Muscle of arm (tissue), 1 donor: ENCODE measurements at regions not wholly inside any gene's neighbourhood (a gene's known extent, or its start where the extent isn't known, plus 50 kb on each side); places are given as distances from the start of the nearest gene placed in this dataset.

Source experiments
- DNase-seq: peaks from one replicate; pipeline ENCODE4 v3.0.0-alpha.2; 2013

DNA sequence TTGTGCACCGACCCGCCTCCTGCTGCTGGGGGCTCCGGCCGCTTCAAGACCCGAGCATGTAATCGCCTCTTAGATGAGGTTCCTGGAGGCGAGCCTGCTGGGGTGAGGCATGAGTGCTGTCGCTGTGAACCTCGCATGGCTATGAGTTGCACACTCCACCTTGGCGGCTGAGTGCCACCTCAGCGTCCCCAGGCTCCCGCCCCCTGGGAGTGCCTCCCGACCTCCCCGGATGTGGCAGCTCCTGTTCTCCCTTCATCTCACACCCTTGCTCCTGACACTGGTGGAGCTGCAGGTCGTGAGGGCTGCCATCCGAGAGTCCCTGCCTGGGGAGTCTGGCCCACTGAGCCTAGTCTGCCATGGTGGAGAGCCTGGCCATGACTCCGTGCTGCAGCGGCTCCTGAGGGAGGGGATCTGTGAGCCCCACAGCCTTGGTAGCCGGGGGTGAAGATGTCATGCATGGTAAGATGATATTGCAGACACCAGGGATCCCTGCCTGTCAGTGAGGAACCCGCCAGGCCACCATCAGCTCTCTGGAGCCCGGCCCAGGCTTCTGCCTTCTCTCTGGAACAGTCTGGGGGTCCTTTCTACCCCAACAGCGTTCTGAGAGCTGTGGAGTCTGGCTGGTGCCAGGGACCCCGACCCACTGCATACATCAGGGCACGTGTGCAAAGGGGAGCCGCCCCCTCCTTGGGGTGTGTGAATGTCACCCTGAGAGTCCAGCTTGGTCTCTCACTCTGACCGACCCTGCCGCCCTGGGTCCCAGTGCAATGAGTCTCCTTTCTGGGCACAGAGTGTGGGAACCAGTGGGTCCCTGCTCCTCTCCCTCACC is 61.6 kb upstream of the HS6ST1 start:
- DNase-seq: no peak

DNA sequence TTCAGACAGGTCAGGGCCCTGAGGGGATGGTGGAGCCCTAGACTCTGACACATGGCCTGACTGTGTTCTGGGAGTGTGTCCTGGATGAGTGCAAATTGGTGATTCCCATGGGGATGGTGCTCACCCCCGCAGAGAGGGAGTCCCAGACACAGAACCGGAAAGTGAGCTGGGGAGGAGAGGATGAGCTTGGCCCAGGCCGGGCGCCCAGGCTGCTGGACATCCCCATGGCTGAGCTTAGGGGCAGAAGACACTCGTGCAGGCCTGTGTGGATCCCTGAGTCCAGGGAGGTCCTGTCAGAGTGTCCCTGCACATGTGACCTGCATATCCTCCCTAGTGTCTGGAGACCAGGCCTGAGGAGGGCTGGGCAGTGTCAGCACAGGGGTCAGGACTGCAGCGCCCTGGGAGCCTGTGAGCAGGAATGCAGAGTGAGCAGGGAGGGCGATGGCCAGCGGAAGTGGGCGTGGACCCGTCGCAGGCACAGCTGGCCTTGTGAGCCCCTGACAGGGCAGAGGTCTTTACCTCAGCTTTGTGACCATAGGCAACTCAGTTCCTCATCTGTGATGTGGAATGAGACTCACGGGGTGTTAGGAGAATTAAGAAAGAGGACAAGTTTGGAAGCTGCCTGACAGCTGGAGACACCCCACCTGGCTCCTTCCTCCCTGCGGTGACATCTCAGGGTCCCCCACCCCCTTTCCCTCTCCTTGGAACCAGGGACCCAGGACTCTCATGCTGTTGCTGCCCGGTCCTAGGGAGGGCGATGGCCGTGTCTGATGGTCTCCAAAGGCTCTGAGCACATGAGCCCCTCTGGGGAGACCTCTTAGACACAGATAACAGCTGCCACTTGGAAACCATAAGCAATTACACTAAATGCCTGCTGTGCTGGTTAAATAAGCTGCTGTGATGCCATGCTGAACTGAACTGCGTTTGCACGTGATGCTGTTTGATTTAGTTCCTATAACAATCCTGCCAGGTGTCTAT is 62.6 kb upstream of the HS6ST1 start:
- no peak for DNase-seq

- no peak for DNase-seq
Observed at GRCh38 chr2:128384446-128384845, 65.8 kb upstream of the HS6ST1 start.

DNA sequence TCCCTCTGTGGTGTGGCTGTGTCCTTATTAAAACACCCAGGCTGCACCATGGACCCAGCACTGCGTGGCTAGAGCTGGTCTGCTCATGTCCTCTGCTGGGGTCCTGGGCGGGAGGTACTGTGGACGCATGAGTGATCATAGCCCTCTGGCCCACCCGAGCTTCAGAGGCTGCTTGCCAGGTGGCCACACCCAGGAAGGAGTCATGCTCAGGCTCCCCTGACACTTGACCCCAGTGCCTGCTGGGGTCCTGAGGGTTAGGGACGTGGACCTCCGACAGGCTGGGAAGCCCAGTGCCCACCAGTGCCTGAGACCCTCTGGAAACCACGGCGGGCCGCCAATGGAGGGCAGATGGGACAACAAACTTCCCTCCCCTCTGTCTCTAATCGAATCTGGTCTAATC is 66.3 kb upstream of the HS6ST1 start:
- no peak for DNase-seq

DNA sequence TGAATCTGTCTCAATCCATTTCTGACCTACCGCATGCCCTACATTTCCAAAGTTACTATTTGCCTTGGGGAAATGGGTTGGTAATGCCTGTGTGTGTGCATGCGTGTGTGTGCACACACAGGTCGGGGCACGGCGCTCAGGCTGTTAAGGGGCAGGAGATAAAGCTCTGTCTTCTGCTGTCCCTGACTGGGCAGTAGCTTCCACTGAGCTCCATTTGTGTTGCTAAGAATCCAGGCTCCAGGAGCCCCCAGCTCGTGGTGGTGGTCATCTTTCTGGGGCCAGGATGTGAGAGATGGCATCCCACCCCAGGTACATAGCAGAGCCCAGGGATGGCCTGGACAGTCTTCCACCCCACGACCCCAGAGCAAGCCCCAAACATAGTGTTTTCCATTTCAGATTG is 66.7 kb upstream of the HS6ST1 start:
- no peak for DNase-seq

- DNase-seq: no peak
Observed at GRCh38 chr2:128386066-128386465, 67.4 kb upstream of the HS6ST1 start.

DNA sequence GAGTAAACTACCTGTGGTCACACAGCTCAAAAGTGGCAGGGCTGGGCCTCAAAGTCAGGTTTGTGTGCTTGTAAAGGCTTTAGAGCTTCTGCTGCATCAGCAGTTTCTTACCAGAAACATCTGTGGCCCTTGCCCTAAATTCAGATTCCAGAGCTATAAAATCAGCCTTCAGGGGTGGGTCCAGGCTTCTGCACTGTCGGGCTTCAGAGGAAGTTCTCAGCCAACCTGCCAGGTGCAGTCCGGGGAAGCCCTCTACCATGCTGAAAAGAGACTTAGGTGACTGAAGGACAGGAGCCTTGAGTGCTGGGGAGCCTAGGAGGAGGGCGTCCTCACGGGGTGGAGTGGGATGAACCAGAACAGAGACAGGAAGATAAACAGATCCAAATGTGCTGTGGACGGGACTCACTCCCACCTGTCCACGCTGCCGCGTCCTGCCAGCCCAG is 69.9 kb upstream of the HS6ST1 start:
- no peak for DNase-seq

DNA sequence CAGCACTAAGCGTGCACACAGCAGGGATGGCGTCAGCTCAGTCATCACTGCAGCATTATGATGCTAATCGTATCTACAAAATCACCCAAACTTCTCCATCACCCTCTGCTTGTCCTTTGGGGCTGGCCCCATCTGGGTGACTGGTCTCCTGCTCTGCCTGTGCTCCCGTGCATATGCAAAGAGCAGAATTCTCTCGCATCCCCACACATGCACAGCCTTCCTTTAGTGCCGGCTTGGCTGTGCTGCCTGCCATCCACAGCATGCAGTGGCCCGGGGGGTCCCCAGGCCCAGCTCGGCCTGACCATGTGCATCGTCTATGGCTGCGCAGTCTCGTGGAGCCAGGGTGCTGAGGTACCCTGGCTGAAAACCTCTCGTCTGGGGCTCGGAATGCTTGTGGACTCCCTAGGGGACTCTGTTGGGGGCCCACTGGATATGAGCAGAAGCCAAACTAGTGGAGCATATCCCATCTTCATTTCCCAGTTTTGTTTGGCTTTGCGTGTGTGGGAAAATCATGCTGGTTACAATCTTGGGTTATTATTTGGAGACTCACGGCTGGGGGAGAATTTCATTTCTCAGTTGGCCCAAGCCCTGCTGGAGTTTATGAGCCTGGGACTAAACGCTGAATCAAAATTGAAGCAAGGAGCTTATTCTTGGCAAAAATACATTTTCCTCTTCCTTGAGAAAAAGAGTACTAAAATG is 70.9 kb upstream of the HS6ST1 start:
- DNase-seq: peak; percentile 34

DNA sequence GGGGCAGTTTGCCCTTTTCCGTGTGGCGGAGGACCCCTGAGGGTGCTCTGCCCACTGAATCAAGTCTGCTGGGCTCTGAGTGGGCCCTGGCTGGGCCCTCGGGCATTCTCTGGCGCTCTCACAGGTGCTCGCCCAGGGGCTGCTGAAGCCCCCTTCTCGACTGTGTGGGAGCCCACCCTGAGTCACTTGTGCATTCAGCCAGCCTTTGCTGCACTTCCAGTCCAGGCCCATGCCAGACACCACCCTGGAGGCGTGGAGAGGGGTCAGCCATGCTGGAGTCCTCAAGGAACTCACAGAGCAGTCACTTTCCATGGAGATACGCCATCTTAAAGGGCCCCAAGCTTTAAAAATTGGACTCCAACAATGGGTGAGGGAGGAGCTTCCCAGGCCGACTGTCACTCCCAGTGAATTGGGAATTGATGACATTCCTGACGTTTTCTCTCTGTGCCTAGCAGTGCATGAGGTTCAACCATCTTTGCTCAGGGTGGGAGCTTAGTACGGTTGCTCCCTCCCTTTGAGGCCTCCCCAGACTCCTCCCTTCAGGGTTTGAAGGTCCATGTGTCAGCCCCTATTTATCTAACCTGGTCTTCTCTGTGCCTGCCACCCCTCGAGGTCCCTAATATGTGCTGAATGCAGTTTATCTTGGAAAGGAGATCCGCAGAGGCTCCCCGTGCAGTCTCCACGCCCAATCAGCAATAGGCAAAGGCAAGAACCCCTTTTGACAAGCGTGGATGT is 71.8 kb upstream of the HS6ST1 start:
- no peak for DNase-seq

GRCh38 chr2:128390991-128391630 is 72.4 kb upstream of the HS6ST1 start:
- no peak for DNase-seq

DNA sequence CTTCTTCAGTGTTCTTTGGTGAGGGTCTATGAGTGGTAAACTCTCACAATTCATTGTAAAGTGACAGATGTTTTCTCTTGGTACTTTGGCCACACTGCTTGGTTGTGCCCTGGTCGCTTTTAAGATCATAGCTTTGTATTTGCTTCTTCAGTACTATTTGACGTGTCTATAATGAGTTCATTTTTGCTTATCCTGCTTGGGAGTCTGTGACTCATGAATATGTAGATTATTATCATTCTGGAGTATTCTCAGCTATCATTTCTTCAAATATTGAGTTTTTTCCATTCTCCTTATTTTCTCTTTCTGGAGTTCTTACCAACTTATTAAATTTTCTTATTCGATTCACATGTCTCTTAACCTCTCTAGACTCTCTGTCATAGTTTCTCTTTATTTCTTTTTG is 73.0 kb upstream of the HS6ST1 start:
- no peak for DNase-seq

DNA sequence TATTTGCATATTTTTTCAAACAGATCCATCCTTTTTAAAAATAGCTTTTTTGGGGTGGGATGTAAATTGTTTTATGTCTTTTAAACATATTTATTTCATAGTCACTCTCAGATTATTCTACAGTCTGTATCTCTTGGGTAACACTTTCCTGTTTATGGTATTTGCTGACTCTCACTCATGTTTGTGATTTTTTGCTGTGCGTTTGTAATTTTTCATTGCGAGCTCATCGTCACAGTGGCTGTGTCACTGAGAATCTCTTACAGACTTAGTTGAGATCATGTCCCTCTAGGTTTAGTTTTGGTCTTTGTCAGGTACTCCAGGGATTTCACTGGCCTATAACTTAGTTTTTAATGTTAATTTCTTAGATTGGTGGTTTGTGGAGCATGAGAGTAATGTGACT is 73.5 kb upstream of the HS6ST1 start:
- no peak for DNase-seq

DNA sequence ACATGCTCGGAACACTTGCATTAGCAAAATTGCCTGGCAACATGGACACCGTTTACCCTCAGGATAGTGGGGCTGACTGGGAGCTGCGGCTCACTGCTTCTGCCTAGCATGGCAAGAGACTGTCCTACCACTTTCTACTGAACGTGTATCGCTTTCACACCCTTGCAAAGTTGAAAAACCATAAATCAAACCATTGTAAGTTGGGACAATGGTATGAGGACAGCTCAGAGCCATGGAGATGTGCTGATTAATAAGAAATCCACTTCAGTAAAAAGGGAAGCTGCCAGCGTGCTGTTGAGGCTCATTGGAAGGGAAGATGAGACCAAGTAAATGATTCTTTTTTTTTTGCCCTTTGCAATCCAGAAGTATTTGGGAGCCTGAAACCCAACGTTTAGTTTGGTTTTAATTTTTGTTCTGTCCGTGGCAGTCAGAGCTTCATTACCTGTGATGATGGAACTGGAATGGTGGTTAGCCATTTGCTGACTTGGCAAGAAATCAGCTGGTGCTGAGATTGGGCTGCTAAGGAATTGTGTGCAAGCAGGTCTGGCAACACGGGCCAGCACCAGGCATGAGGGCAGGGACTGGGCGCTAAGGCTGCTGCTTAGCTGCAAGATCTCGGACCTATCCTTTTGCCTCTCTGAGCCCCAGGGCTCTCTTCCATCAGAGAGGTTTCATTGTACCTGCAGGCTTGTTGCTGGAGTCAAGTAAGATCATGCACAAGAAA is 75.5 kb upstream of the HS6ST1 start:
- no peak for DNase-seq

DNA sequence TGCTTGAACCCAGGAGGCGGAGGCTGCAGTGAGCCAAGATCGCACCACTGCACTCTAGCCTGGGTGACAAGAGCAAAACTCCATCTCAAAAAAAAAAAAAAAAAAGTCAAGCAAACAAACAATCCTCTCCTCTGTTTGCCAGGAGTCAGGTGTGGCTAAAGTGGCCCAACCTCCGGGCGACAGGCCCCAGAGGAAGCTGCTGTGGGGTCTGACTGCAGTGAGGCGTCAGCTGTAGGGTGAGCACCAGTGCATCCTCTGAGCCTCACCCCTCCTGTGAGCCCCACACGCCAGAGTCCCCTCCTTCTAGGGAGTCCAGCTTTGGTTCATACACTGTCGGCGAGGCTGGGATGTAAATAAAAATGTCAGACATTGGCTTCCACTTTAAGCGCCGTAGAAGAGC is 76.5 kb upstream of the HS6ST1 start:
- DNase-seq: no peak

GRCh38 chr2:128395640-128396499 is 77.2 kb upstream of the HS6ST1 start:
- no peak for DNase-seq

DNA sequence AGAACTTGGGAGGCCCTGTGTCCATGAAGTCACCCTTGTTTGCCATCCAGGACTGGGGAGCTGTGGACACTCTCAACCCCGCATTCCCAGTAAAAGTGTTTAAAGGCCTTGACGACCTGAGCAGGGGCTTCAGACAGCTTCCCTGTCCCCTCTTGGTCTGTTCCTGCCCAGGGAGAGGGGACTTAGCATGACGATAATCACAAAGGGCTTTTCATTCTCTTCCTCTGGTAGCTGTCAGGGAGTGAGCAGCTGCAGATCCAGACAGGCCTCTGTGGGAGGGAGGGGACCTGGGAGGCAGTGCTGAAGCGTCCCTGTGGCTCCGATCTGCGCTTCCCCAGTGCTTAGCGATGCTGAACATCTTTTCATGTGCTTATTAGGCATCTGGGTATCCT is 77.8 kb upstream of the HS6ST1 start:
- no peak for DNase-seq

- no peak for DNase-seq
Observed at GRCh38 chr2:128396946-128397345, 78.3 kb upstream of the HS6ST1 start.

GRCh38 chr2:128399256-128399655 is 80.6 kb upstream of the HS6ST1 start:
- DNase-seq: no peak

DNA sequence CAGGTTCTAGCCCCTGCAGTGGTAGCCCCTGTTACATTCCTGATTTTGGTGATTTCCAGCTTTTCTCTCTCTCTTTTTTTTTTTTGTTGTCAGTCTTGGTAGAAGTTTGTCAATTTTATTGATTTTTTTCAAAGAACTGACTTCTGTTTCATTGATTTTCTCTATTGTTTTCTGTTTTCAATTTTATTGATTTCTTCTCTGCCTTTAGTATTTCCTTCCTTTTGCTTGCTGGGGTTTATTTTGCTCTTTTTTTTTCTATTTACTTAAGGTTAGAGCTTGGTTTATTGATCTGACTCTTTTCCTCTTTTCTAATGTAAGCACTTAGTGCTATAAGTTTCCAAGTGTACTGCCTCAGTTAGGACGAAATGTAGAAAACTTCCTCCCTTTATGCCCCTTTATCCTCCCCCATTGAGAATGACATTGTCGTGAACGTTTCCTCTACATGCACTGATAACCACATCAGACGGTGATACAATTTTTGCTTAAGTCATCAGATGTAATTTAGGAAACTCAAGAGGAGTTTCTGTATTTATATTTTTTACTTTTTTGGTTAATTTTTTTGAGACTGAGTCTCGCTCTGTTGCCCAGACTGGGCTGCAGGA is 81.1 kb upstream of the HS6ST1 start:
- DNase-seq: no peak
